MM.1S (cell line): ENCODE measurements at regions not wholly inside any gene's neighbourhood (a gene's known extent, or its start where the extent isn't known, plus 50 kb on each side); places are given as distances from the start of the nearest gene placed in this dataset.

Source experiments
- DNase-seq: peaks from one replicate; pipeline ENCODE4 v3.0.0-alpha.2; 2015
- H2AFZ ChIP-seq: fragments of 300-600 bp; sonication (generic); 2 replicates; pipeline ENCODE4 v1.6.0; 2016; ENCODE audit warnings: antibody characterized with exemption, low read length
- H3F3A ChIP-seq: fragments of 300-600 bp; sonication (generic); 2 replicates; pipeline ENCODE4 v1.6.1; 2016; ENCODE audit warnings: mild to moderate bottlenecking, antibody characterized with exemption, low read length, moderate library complexity, mixed read lengths; ENCODE audit not compliant: insufficient read depth
- H3K27ac ChIP-seq: fragments of 300-600 bp; sonication (generic); 2 replicates; pipeline ENCODE4 v1.5.1; 2016; ENCODE audit warnings: mild to moderate bottlenecking, low read length
- H3K27me3 ChIP-seq: fragments of 300-600 bp; sonication (generic); replicated peaks from 2 replicates; pipeline ENCODE4 v1.6.0; 2016; ENCODE audit warnings: low read length; ENCODE audit not compliant: insufficient read depth
- H3K36me3 ChIP-seq: fragments of 300-600 bp; sonication (generic); replicated peaks from 2 replicates; pipeline ENCODE4 v1.6.1; 2016; ENCODE audit warnings: mild to moderate bottlenecking, low read length, mixed read lengths; ENCODE audit not compliant: insufficient read depth
- H3K4me1 ChIP-seq: fragments of 300-600 bp; sonication (generic); 2 replicates; pipeline ENCODE4 v1.6.1; 2016; ENCODE audit warnings: low read length, mixed read lengths
- H3K4me2 ChIP-seq: fragments of 300-600 bp; sonication (generic); 2 replicates; pipeline ENCODE4 v1.6.0; 2016; ENCODE audit warnings: low read depth, low read length
- H3K4me3 ChIP-seq: fragments of 300-600 bp; sonication (generic); 2 replicates; pipeline ENCODE4 v1.5.1; 2016; ENCODE audit warnings: low read length, mixed read lengths
- H3K79me2 ChIP-seq: fragments of 300-600 bp; sonication (generic); 2 replicates; pipeline ENCODE4 v1.6.1; 2016; ENCODE audit warnings: mixed run types, low read length, mixed read lengths
- H3K9ac ChIP-seq: fragments of 300-600 bp; sonication (generic); 2 replicates; pipeline ENCODE4 v1.6.1; 2016; ENCODE audit warnings: low read length, mixed read lengths
- H3K9me2 ChIP-seq: fragments of 300-600 bp; sonication (generic); replicated peaks from 2 replicates; pipeline ENCODE4 v1.6.1; 2016; ENCODE audit warnings: mild to moderate bottlenecking, low read length, mixed read lengths; ENCODE audit not compliant: insufficient read depth
- H3K9me3 ChIP-seq: fragments of 300-600 bp; sonication (generic); replicated peaks from 2 replicates; pipeline ENCODE4 v1.6.1; 2016; ENCODE audit warnings: mild to moderate bottlenecking, low read length, mixed read lengths; ENCODE audit not compliant: insufficient read depth
- H4K20me1 ChIP-seq: fragments of 300-600 bp; sonication (generic); 2 replicates; pipeline ENCODE4 v1.6.1; 2016; ENCODE audit warnings: mild to moderate bottlenecking, low read length, moderate library complexity, mixed read lengths; ENCODE audit not compliant: insufficient read depth
- CTCF ChIP-seq: fragments of 300-600 bp; sonication (generic); IDR thresholded peaks from 2 replicates; pipeline ENCODE4 v1.5.1; 2016; ENCODE audit warnings: antibody characterized with exemption, low read length, mixed read lengths
- EZH2 ChIP-seq: fragments of 300-600 bp; sonication (generic); optimal IDR thresholded peaks from 2 replicates; pipeline ENCODE3; 2017; ENCODE audit warnings: low read depth, mild to moderate bottlenecking, antibody characterized with exemption, low read length, mixed read lengths
- EZH2phosphoT487 ChIP-seq: fragments of 300-600 bp; sonication (generic); IDR thresholded peaks from 2 replicates; pipeline ENCODE4 v1.6.1; 2018; ENCODE audit warnings: antibody characterized with exemption, low read length

GRCh38 chr18:25735459-25735858, 355.0 kb downstream of the SS18 start:
- H3K4me3 ChIP-seq = no peak overlapping the region
- no peak overlapping the region for H3K9ac ChIP-seq
- H3K9me3 ChIP-seq = no peaks in the 10 kb centered on the region
- no peaks in the 10 kb centered on the region for H3K36me3 ChIP-seq
- no peaks in the 10 kb centered on the region for H3K9me2 ChIP-seq
- no peak for TF ChIP-seq EZH2
- no peak for TF ChIP-seq EZH2phosphoT487
- TF ChIP-seq CTCF = no peak
- no peaks in the 10 kb centered on the region for H3K4me1 ChIP-seq
- DNase-seq = no peak
- no peaks in the 10 kb centered on the region for H3K27me3 ChIP-seq
- H3F3A ChIP-seq = no peaks in the 10 kb centered on the region
- no peak overlapping the region for H3K4me2 ChIP-seq
- no peaks in the 10 kb centered on the region for H4K20me1 ChIP-seq
- no peak overlapping the region for H2AFZ ChIP-seq
- H3K27ac ChIP-seq = no peak overlapping the region
- no peaks in the 10 kb centered on the region for H3K79me2 ChIP-seq

DNA sequence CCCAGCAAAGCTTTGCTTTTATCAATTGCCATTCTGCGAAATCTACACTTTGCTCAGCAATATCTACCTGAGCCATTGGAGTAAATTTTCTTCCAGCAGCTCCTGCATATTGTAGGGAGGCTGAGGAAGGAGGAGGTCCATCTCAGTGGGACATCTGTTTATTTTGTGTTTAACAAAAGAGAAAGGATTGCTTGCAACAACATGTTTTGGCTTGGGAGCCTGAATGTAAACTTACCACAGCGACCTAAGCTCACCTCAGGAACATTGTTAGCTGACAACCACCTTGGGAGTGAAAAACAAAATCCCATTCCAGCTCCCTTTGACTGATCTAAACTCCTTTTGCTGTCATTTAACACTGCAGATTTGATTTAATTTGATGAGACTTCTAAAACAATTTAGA, 356.1 kb downstream of the SS18 start:
- no peak for TF ChIP-seq EZH2
- Histone ChIP-seq H3K4me1 (no peaks in the 10 kb centered on the region), H3K27ac (no peak overlapping the region), H3K4me2 (no peak overlapping the region), H3F3A (no peaks in the 10 kb centered on the region), H3K4me3 (no peak overlapping the region), H2AFZ (no peak overlapping the region), H3K79me2 (no peaks in the 10 kb centered on the region), H3K36me3 (no peaks in the 10 kb centered on the region), H3K9me2 (no peaks in the 10 kb centered on the region), H3K27me3 (no peaks in the 10 kb centered on the region), H3K9ac (no peak overlapping the region), H4K20me1 (no peaks in the 10 kb centered on the region), H3K9me3 (no peaks in the 10 kb centered on the region)
- DNase-seq = no peak

GRCh38 chr18:25732862-25733261, 357.6 kb downstream of the SS18 start:
- no peak overlapping the region for H3K4me3 ChIP-seq
- DNase-seq = no peak
- H4K20me1 ChIP-seq = no peaks in the 10 kb centered on the region
- no peaks in the 10 kb centered on the region for H3K36me3 ChIP-seq
- H3K9ac ChIP-seq = no peak overlapping the region
- no peaks in the 10 kb centered on the region for H3K9me3 ChIP-seq
- H3K4me2 ChIP-seq = no peak overlapping the region
- no peaks in the 10 kb centered on the region for H3K9me2 ChIP-seq
- no peaks in the 10 kb centered on the region for H3K79me2 ChIP-seq
- no peaks in the 10 kb centered on the region for H3K27me3 ChIP-seq
- no peaks in the 10 kb centered on the region for H3K4me1 ChIP-seq
- no peaks in the 10 kb centered on the region for H3F3A ChIP-seq
- H3K27ac ChIP-seq = no peak overlapping the region
- no peak for TF ChIP-seq EZH2
- TF ChIP-seq EZH2phosphoT487 = no peak
- TF ChIP-seq CTCF = no peak
- H2AFZ ChIP-seq = no peak overlapping the region

DNA sequence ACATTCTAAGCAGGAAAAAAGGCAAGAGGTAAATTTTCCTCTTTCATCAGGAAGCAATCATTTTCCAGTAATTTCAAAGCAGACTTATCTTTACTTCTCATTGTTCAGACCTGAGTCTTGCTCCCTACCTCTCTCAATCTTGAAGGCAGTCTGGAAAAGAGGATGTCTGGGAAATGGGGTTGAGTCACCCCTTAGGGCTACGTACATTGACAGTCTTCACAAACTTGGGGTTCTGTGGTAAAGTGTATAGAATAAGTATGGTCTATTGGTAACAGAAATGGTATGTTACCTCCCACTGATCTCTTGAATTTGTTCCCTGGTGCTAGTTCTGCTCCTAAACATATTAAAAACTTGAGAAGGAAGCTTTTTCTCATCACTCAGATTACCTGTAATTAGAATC, 361.3 kb downstream of the SS18 start:
- TF ChIP-seq CTCF (no peak), EZH2phosphoT487 (no peak), EZH2 (no peak)
- Histone ChIP-seq H3K4me1 (no peaks in the 10 kb centered on the region), H3K27me3 (no peaks in the 10 kb centered on the region), H2AFZ (no peak overlapping the region), H3K4me2 (no peak overlapping the region), H3K9me3 (no peaks in the 10 kb centered on the region), H3K79me2 (no peaks in the 10 kb centered on the region), H3K36me3 (no peaks in the 10 kb centered on the region), H3K9me2 (no peaks in the 10 kb centered on the region), H4K20me1 (no peaks in the 10 kb centered on the region), H3F3A (no peaks in the 10 kb centered on the region), H3K27ac (no peak overlapping the region), H3K4me3 (no peak overlapping the region), H3K9ac (no peak overlapping the region)
- no peak for DNase-seq
